AML-193 (cell line): ENCODE measurements at regions not wholly inside any gene's neighbourhood (a gene's known extent, or its start where the extent isn't known, plus 50 kb on each side); places are given as distances from the start of the nearest gene placed in this dataset.

ENCODE experiments used
- DNase-seq, 2 experiments: peaks; one replicate each; lab custom pipeline; 2025; lab: John Stamatoyannopoulos, UW

DNA sequence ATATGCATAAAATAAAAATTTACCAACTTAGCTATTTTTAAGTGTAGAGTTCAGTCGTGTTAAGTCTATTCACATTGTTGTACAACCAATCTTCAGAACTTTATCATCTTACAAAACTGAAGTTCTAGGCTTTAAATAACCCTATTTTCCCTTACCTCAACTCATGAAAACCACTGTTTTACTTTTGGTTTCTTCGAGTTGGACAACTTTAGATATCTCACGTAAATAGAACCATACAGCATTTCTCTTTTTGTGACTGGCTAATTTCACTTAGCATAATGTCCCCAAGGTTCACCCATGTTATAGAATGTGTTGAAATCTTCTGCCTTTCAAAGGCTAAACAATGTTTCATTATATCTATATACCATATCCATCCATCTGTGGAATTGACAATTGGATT, 819.0 kb upstream of the ADGRL4 start:
- no peak for DNase-seq

DNA sequence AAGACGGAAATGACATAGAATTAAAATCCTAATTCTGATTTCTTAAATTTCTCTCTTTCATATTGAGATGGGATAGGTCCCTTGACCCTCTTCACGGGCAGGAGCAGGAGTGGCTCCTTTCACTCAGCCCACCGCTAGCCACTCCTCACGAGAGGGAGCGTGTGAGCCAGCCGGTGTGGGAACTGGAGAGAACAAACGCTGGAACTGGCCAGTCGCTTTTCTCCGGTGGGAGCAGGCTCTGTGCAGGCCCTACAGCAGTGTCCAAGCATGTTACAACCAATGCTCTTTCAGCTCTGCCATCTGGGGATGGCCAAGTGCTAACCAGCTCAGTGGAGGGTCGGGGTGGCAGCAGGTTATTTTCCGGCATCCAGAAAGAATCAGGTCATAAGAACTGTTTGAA, 815.5 kb upstream of the ADGRL4 start:
- no peak for DNase-seq

DNA sequence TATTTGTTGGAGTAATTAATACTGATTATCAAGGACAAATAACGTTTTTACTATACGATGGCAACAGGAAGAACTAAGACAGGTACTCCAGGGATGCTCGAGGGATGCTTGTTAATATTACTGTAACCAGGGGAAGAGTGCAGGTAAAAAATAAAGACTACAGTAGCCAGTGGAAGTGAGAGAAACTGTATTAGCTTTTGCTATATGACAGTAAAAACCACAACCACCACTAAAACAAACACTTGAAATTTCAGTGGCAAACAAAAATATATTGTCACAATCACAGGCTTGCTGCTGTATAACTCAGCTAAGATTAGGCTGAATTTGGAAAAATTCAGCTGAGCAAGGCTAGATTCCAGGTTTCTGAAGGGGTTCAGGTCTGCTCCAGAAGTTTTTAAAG, 812.6 kb upstream of the ADGRL4 start:
- no peak for DNase-seq

DNA sequence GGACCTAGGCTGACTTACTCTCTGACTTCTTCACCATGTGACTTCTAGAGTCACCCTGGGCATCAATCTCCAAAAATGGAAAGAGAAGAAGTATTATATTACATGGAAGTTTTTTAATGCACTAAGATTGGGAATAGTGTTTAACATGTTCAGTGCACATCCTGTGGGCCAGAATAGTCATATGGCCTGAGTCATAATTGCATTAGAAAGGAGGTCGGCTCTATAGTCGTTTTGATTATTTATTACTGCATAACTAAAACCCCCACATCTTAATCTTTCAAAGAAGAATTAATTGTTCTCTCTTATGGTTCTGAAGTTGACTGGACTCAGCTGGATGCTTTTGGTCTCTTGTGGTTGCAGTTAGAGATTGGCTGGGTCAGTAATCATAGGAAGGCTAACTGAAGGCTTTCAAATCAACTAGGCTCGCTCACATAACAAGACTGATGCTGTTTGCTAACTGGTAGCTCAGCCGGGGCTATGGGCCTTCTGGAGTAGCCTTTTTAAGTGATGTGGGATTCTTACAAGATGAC, 810.6 kb upstream of the ADGRL4 start:
- no peak for DNase-seq

DNA sequence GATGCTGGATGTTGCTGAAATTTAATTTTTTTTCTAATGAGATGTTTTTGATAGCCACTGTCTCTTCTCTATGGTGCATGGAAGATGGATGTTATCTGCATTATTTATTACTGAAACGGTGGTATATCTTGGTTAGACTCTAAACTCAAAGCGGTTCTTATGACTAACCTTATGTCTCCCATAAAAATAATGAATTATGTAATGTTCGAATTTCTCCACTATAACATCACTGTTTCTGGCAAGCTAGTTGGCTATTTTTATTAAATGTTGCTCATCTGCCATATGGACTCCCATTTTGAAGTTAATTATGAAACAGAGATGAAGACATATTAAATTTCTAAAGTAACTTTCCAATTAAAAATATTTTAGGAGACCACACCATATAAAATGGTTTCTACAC, 808.6 kb upstream of the ADGRL4 start:
- DNase-seq, result no peak

DNA sequence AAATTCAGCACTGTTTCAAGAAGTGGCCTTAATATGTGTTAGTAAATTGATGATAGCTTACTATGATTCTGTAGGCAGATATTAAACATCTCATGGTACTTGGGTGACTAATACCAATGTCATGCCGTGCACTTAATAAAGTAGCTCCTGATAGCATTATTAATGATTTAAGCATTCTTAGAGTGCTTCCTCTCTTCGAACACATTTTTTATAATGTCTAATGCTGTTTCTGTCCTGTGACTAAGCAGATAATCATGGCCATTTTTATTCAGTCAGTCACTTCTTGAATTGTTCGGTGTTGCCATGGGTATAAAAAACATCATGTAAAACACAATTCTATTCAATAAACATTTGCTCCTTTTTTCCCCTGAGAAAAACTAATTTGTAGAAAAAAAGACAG, 804.6 kb upstream of the ADGRL4 start:
- DNase-seq, result no peak

DNA sequence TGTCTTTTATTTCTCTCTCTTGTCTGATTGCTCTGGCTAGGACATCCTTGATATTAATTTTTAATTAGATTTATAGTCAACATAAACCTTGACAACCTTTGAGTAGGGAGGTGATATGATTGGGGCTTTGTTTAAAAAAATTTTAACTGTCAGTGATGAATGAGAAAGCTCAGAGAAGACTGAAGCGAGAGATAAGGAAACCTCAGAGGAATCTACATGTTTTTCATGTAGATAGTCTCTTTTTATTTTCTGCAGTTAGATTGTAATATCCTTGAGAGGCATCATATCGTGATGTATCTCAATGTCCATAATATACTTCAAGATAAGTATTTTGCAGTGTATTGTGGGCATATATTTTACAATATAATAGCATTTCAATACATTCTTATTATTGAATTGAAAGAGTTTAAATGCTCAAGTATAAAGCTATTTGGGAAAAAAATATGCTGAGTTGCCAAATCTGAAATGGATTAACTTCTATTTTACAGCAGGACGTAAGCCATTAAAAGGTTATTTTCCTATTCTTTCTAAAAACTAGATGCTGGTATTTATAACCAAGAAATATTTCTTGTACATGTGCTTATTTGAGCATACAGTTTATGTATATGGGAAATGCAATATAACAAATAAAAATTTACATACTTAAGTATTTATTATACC, 802.4 kb upstream of the ADGRL4 start:
- DNase-seq, result no peak

DNA sequence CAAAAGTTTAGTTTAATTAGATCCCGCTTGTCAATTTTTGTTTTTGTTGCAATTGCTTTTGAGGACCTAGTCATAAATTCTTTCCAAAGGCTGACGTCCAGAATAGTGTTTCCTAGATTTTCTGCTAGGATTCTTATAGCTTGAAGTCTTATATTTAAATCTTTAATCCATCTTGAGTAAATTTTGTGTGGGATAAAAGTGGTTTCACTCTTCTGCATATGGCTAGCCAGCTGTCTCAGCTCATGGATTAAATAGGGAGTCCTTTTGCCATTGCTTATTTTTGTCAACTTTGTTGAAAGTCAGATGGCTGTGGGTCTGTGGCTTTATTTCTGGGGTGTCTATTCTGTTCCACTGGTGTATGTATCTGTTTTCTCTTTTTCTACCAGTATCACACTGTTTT, 801.3 kb upstream of the ADGRL4 start:
- DNase-seq, result no peak

DNA sequence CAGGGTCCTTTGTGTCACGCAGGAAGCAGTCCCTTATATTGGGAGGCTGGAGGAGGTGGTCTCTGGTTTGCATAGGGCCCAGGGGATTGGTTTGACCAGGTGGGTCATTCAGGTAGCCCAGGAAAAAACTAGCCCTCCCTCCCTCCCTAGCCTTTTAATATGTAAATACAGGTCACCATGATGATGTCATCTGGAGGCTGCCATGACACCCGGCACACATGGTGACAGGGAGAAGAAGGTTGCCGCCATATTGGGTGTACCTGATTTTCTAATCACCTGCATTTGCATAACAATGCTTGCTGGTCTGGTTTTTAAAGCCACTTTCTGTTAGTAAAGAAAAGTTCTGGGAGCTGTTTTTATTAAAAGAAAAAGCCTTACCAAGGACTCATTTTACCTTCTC, 791.0 kb upstream of the ADGRL4 start:
- no peak for DNase-seq

DNA sequence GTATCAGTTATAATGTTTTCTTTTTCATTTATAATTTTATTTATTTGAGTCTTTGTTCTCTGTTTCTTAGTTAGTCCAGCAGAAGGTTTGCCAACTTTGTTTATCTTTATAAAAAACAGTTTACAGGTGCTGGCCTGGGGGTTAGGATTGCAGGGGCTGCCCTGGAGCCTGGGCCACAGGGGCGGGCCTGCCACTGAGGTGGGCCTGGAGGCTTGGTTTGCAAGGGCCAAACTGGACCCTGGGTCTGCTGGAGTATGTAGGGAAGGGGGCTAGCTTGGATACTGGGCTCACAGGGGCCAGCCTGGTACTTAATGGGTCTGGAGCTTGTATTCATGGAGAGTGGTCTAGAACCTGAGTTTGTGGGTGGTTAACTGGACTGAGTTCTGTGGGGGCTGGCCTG, 789.9 kb upstream of the ADGRL4 start:
- no peak for DNase-seq

DNA sequence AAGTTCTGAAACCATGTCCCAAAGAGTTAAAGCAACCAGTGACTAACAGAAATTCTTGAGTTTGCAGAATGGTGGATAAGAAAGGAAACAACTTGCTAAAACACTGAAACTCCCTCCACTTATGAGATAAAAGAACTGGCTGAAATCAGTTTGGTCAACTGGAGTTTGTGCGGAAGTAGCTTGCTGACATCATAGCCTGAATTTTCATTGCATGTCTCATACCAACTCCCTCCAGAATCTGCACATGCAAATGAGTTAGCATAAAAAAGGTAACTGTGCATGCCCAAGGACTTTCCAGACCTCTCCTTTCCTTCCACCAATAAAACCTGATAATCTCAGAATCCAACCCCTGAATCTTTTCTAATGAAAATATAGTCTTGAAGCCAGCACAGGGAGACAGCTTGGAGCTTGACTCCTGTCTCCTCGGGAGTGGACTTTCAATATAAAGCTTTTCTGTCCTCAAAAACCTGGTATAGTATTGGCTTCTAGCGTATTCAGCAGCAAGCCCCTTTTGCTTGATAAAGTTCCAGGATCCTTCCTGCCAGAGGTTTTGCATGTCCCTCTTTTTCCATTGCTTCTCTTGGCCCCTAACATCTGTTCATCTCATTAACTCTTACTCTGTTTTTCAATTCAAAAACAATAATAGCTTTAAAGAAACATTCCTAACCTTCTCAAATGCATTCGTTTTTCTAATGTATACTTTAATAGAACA, 785.8 kb upstream of the ADGRL4 start:
- no peak for DNase-seq

DNA sequence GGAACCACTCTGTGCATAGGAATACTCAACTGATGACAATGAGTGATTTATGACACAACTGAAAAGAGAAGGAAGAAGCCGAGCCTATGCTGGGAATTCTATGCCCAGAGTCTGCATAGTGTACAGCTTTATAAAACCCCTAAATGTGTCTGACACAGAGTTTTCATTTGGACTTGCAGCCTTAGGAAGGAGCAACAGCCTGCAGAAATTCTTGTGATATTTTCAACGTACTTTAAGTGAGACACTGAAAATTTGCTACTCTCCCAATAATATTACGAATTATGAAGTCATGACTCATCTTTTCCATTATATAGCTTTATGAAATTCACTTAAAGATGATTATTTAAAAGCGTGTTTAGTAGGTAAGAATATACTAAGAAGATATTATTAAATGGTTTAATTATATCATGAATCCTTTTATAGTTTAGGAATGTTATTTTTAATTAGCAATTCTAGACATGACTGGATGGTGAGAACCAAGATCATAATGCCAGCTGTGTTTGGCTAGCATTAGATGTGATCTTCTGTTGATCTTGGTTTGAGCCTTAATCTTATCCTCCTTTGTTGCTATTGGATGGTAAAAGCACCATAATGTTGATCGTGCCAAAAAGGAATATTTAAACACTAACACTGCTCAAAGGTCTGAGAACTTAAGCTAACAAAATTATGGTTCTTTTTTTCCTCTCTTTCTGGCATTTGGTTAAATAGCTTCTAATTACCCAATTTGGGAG, 785.1 kb upstream of the ADGRL4 start:
- no peak for DNase-seq

DNA sequence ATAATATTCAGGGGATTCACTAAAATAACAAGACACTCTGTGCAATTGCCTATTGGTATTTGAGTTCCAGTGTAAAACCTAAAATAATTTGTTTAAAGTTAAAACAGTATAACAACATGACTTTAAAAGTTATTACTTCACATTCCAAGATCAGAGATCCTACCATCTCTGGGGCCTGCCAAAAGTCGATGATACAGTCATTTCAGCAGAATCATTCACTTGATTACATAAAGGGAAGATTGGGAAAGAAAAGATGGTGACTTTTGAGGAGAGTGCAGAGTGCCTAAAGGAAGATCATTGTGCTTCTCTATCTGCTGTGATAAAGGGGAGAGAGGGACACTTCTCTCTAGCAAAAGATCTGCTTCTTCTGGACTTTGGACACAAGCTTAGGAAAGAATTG, 784.4 kb upstream of the ADGRL4 start:
- no peak for DNase-seq

DNA sequence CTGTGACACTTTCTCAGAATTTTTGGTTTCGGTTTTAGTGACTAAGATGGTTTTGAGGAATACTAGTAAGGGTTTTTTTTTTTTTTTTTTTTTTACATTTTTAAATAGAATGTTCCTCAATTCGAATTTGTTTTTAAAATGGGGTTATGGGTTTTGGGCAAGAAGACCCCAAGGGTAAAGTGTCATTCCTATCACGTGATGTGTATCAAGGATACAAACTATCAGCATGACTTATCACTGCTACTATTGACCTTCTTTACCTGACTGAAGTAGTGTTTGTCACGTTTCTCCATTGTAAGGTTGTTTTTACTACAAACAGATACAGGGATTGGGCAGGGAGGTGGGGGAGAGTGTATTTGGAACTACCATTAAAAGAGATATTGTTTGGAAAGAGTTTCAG, 781.1 kb upstream of the ADGRL4 start:
- no peak for DNase-seq

DNA sequence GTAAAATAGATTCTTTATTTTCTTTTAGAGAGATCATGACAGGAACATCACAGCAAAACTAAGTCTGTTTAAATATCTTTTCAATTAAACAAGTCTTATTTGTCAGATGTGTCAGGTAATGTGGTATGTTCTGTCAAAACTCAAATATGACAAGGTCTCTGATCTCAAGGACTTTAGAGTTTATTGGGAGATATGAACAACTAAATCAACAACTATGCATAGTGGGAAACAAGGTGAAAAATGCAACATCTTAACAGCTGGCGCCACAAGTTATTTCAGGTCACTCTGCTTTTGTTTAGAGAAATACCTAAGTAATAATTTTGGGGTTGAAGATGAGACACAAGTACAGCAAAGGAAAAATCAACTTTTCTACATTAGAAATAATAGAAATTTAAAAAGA, 779.4 kb upstream of the ADGRL4 start:
- DNase-seq, result no peak

DNA sequence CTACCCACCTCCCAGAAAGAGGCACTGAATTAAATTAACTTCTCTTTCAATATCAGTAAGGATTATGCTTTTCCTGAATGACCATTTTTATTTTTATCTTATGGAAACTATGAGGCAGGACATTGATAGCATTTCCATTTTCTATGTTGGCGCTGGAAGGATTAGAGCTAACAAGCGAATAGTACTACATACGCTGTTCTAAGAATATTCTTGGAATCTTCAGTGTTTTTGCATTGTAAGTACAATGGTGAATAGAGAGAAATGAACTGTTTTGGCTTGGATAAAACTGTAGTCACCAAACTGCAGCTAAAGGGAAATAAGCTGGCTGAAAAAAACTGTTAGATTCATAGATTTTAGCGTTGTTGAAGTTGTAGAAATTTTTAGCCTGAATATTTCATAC, 779.0 kb upstream of the ADGRL4 start:
- DNase-seq, result no peak

DNA sequence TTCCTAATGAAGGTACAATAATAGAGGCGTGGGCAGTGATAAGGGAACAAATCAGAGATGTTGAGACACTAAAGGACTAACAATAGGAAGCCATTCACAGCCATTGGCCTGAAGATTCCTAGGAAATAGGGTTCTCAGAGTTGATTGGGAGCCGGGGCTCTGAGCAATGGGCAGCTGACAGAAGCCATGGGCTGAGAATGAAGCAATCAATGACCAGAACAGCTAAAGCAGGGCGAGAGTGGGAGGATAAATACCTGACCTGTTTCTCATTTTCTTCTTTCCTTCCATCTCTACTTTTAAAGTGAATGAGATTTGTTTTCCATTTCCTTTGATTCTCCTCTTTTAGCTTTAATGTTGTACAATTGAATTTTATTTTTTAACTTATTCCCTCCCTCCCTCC, 774.7 kb upstream of the ADGRL4 start:
- DNase-seq, result no peak

DNA sequence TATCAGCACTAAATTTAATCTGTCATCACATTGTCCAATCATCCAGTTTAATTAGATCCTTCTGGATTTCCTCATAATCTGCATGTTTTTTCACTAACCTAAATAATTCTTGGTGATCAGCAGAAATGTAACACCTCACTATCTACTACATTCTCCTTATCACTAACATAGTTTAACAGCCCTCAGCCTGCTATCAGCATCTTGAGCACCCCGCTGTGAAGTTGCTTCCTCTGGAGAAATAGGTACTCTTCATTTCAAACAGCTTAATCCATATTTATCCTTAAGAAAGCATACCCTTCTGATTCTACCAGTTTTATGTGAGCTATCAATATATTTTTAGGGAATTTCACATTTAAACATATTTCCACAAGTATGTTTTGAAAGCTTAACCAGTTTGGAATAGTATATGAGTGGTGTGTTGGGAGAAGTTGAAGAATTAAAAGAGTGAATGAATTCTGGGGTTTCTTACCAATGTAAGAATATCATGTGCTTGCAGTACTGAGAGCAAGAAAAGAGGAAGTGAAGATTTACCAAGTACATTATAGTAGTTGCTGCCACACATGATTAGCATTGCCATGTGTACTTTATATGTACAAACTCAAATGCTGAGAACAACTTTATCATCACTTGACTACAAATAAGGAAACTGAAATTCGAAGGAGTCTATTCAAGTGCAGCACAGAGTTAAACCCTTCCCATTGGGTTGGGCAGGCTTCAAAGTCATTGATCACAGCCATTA, 771.1 kb upstream of the ADGRL4 start:
- DNase-seq, result peak in 1 of 2 experiments; percentile 0

DNA sequence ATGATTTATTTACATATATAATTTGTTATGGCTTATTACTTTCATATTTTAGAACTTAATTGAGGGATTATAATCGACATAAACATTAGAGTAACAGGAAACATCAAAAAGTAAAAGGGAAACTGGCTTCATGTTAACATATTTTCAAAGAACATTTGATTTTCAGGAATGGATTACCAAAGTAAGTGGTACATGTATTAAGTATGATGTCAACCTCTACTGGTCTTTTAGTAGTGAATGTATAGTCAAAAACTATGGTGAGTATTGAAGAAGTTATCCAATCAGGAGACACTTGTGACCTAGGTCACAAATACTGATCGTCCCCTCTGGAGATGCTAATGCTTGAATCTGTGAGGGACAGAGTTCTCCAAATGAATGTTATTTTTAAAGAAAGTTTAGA, 768.9 kb upstream of the ADGRL4 start:
- DNase-seq, result no peak

DNA sequence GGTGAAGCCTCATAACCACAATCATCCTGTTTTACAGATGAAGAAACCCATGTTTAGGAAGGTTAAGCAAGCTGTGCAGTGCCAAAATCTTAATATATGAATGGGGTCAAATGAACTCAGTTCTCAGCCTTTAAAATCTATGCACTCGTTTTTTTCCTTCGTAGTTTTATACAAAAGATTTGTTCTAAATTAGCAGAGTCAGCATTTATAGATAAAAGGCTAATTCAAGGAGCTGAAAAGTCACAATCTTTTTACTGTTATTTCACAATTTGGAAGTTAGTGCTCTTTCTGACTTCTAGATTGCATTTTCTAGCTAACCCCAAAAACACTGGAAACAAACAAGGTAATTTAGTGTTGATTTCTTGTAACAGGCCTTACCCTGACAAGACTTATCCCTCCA, 766.9 kb upstream of the ADGRL4 start:
- no peak for DNase-seq

DNA sequence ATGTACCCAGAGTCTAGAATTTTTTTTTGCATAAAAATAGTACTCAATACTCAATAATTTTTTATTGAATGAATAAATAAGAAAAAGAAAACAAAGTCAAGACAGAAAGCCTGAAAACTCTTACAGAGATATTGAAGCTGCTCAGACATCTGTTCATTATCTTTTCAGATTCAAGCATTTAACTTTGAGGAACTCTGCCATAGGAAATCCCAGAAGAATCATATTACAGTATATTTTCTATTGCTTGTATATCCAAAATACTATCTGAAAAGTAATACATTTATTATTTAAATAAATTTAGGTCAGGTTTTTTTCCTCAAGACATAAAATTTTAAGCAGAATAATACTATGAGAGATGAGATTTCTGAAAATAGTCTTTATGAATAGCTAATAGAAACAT, 755.9 kb upstream of the ADGRL4 start:
- DNase-seq, result no peak

DNA sequence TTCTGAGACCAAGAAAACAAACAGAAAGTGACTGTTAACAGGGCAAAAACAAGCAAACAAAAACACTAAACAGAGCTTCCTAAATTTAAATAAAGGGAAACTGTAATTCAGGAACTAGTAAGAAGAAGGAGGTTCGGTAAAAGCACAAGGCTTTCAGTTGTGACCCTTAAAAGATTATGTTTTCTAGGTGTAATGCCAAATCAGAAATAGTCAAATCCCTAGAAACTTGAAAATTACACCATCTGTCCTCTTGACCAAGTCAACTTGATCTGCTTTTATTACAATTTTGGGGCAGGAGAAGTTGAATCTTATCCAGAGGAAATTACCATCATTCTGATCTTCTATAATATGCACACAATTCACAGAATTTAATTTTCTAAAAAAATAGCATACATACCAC, 754.0 kb upstream of the ADGRL4 start:
- DNase-seq, result no peak

DNA sequence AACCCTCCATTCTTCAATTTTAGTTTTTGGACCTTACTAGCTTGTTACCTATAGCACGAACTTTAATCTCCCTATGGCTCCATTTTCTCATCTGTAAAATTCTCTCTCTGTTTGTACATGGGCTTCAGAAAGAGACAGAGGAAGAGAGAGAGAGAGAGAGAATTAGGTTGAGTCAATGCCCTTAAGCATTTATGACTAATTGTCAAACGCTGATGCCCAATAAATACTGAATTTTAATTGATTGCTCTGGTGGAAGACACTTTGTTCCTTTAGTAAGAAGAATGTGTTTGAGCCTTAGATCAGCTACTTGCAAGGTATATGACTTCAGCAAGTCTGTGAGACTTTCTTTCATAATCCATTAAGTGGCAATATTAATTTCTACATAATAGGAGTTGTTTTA, 743.1 kb upstream of the ADGRL4 start:
- DNase-seq, result no peak
